Stimulated activated CD4-positive, alpha-beta T cell treated with anti-CD3 and anti-CD28 coated beads, Interleukin-1b, Interleukin-23, amount 100 ng/mL, for 48 hours (primary cell): ENCODE measurements at regions not wholly inside any gene's neighbourhood (a gene's known extent, or its start where the extent isn't known, plus 50 kb on each side); places are given as distances from the start of the nearest gene placed in this dataset.

ENCODE experiments used
- DNase-seq: peaks from one replicate; pipeline ENCODE4 v3.0.0-alpha.2; 2020

DNA sequence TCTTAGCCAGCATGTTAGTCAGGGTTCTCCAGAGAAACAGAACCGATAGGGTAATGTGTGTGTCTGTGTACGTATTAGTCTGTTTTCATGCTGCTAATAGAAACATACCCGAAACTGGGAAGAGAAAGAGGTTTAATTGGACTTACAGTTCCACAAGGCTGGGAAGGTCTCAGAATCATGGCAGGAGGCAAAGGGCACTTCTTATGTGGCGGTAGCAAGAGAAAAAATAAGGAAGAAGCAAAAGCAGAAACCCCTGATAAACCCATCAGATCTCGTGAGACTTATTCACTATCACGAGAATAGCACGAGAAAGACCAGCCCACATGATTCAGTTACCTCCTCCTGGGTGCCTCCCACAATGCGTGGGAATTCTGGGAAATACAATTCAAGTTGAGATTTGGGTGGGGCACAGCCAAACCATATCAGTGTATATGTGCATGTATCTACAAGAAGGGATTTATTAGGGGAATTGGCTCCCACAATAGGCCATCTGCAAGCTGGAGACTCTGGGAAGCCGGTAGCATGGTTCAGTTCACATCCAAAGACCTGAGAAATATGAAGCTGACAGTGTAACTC is 173.7 kb upstream of the NECTIN1 start:
- no peak for DNase-seq

DNA sequence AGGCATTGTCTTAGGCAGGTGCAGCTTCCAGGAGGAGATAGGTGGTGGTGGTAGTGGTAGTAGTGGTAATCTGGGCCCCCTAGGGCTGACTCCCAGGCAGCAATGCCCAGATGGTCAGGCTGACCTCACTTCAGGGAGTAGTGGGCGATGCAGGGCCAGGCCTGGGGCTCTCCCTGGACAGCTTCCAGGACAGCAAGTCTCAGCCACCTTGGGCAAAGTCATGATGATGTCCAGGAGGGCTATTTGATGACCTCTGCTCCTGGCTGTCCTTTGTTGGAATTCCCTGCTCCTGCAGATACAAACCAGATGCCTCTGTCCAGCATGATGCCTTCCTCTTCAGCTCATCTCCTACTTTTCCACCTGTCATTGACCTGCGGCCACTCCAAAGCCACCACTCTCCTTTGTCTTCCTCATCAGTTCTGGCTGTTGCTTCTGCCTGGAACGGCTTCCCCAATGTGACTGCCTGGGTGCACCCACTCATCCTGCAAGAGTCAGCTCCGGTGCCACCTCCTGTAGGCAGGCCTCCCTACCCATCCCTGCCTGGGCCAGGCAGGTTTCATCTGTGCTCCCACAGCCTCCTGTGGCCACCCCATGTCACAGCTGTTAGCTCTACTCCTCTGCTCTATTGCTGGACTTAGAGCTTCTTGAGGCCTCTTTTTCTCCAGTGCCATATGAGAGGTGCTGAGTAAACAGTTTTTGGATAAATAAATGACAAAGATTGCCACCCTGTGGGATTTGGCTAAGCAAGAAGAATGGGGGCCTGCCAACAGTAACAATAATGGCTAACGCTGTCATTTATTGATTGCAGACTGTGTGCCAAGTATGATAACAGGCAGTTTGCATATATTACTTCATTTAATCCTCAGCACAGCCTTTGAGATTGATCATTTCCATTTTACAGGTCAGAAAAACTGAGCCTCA is 172.9 kb upstream of the NECTIN1 start:
- no peak for DNase-seq

DNA sequence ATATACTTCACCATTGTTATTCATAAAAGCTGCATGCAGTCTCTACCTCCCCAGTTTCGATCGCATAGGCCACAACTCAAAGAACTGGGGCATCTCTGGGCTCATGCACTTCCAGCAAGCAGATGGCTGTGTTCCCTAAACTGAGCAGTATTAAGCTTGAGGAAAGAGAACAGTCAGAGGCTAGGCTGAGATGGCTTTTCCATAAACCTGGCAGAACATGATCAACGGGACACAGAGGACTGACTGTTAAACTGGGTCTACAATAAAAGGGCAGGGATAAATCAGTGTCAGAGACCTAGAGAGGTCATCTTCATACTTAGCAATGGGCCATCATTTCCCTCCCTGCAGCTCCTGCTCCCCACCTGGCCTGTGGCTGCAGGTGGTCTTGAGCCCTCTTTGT is 171.0 kb upstream of the NECTIN1 start:
- no peak for DNase-seq

DNA sequence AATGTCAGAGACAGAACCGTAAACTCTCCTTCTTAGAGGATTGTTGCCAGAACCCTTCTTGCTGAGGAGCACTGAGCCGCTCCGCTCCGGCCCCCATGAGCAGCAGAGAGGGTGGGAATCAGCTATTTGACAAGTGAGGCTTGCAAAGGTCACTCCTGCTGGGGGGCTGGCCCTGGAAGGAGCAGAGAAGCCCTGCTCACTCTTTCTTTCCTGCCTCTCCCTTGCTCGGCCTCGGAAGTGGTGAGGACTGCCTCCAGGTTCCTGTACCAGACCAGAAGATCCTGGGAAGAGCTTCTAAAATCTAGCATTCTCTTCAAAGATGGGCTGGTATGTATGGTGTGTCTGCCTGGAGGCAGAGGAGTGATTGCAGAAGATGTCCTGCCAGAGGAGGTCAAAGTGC is 168.6 kb upstream of the NECTIN1 start:
- DNase-seq: no peak

DNA sequence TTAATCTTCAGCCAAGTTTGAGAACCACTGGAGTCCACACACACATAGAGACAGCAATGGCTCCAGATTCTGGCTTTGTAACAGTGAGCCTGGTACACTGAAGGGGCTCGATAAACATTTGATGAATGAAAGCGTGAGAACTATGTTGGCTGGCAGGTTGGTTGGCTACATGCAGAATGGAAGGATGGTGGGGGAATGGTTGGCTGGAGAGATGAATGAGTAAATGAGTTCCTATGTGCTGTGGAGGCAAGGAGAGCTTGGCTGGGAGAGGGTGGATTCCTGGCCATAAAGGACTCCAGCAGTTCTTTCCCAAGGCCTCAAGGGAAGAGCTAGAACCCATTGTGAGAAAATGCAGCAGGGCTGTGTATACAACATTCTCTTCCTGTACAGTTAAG is 168.0 kb upstream of the NECTIN1 start:
- DNase-seq: no peak

DNA sequence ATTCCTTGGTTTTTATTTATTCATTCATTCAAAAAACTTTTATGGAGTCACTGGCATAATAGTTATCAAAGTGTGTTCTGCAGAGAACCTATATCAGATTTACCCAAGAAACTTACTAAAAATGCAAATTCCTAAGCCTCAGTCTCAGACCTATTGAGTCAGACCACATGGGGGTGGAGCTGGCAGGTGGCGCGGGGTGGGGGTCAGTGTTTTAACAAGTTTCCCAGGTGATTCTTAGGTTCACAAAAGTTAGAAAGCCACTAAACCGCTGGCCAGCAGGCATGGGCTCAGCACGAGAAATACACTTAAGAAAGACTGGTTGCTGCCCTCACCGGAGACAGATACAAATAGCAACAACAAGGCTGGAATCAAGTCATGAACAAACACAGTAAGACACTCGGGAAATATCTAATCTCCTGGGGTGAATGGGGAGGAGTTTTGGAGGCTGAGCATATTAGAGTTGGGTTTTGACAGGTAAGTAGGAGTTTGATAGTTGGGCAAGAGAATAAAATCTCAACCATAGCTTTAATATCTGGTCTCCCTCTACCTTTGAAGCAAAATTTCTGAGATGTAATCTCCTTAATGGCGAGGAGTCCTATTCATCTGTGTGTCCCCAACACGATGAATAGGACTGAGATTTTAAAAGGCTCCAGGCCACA is 167.5 kb upstream of the NECTIN1 start:
- no peak for DNase-seq

DNA sequence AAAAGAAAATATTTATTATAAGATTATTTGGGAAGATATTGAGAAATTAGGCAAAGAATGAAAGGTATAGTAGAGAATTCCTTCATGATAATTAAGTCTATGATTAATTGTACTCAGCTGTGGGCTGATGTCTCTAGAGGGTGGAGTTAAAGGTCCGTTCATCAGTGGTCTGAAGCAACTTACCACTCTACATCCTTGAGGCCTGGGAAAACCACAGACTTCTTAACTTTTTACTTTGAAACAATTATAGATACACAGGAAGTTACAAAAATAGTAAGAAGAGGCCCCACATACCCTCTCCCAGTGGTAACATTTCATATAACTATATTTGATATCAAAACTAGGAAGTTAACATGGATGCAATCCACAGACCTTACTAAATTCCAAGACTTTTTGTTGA is 167.0 kb upstream of the NECTIN1 start:
- no peak for DNase-seq

DNA sequence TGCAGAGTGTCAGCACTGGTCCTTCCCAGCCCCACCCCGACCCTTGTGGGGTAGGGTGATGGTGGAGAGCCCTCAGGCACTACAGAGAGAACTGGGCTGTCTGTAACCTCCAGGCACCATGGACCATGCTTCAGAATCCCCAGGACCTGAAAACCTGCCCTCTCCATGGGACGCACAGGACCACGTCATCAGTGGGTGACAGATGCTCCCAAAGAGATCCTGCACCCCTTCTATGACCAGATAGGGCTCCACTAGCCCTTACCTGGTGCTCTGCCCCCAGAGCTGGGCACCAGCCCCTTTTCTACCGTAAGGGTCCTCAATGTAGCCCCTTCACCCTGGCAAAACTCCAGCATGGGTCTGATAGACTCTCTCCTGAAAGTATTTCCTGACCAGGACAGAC is 165.9 kb upstream of the NECTIN1 start:
- no peak for DNase-seq

DNA sequence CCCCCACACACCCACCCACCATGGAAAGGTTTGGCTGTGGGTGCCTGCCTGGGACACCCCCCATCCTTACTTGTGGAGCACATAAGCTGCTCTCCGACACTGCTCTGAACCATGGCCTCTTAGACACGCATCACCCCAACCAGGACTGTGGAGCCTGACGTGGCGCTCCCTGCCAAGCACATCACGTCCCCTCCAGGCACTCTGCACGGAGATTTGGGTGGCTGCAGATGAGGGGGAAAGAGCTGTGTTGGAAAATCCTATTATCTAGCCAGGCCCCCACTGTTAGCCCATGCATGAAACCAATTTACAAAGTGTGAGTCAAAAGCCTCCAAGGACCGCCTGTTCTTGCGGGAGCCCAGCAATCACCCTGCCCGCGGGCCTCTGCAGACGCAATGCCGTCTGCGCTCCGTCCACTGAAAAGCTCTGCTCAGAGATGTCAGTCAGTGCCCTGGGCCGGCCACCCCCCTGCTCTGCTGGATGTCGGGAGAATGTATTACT is 163.4 kb upstream of the NECTIN1 start:
- DNase-seq: no peak

DNA sequence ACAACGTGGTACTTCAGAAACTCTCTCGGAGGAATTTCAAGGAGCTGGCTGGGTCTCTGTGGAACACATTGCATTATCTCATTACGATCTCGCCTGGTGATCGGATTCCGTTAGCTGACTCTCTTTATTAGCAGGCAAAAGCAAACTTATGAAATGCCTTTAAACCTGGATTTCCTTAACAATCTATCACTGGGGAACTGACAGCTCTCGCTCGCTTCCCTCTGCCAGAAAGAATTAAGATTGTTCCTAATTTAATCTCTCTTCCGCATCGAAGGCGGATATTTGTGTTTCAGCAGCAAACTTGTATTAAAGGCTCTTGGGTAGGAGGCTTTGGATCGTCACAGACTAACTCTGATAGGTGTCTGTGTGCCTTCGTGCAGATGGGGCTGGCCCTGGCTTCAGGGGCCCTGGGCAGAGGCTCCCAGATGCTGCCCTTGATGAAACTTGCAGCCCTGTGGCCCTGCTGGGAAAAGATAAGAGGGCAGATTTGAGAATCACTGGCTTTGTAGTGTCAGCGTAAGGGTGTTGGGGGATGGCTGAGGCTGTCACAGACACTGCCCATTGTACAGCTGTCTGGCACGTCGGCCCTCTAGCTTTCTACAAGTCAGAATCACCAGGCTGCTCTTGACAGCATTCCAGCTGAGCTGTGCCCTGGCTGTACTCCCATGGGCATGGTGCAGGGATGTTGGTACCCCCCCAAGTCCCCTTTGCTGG is 162.2 kb upstream of the NECTIN1 start:
- no peak for DNase-seq

DNA sequence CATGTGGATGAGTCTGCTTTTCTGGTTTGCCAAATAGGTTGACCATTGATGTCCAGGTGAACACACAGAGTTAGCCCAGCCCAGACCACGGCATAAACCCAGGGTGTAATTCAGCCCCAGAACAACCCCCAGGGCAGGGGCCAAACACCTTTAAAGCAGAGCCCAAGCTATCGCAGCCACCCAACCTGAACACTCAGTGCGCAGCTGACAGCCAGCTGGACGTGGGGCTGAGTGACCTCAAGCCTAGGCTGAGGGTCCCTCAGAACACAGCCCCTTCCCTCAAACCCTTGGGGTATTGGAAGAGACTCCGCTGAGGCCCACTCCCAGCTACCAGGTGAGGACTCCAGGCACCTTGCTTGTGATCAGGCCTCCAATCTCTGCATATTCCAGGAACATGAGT is 161.5 kb upstream of the NECTIN1 start:
- no peak for DNase-seq

DNA sequence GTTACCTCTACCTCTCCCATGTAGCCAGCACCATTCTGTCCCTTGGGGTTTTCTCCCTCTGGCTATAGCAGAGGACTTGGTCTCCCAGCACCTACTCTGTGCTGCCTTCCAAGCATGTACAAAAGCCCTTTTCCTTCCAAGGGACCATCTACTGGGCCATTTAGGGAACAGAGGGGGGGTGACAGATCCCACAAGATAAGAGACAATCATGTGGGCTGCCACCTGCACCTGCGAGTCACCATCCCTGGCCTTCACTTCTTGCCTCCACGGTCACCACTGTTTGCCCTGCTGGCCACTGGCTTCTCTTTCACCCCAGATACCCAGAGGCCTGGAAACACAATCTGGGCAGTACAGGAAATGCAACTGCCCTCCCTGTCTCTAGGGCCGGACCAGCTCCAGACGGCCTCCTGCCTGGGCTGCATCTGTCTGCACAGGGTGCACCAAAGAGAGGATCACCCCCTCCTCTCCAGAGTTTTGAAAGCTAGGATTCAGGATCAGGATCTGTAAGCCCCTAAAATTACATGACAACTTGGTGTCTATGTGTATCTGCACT is 160.8 kb upstream of the NECTIN1 start:
- no peak for DNase-seq

DNA sequence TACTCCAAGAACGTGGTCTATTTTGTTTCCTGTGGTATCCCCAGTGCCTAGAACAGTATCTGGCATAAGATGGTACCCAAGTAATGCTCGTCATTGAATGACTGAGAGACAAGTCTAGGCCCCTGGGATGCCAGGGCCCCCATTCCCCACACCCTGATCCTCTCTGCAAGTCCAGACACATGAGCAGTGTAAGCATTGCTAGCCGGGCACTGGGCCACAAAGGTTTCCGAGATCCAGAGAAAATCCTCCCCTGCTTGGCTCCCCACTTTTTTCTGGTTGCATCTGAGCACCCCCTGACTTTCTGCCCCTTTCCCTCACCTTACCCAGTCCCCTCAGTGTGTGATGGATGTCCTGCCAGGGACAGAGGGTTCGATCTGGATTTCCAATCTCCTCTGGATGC is 160.1 kb upstream of the NECTIN1 start:
- DNase-seq: no peak

DNA sequence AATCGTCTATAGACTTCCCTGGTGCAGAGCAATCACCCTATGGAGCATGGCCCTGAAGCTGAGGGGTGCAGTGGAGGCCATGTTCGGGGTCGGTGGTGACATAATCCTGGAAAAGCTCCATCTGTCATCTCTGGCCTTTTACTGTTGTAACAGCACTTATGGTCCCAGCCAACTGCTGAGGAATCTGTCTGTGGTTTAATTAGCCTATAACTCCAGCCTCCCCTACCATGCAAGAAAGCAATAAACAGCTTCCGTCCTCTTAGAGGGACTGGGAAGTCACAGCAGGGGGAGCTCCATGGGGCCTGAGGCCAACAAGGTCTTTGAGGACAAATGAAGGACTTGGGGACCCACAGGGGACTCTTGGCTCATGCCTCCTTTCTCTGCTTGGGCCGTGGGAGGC is 159.1 kb upstream of the NECTIN1 start:
- no peak for DNase-seq

DNA sequence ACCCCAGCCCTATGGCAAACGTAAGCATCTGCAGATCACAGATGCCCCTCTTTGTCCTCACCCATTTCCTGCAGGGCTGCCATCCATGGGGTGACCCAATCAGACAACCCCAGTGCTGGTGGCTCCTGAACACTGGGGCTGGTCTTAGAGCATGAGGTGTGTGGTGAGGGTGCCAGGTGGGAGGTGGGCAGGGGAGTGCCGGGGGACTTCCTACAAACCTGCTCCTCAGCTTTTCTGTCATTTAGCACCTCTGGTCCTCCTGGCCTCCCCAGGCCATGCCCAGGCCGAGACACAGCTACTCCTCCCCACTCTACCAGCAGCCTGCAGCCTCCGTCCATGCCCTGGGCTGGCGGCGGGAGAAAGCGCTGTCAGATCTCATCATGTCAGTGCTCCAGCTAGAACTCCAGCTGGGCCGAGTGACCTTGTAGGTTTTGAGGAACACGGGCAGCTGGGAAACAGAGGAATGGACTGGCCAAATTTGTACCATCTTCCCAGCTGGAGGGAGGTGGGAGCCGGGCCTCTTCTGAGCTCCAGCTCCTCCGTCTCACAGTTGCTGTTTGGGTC is 157.7 kb upstream of the NECTIN1 start:
- DNase-seq: no peak

DNA sequence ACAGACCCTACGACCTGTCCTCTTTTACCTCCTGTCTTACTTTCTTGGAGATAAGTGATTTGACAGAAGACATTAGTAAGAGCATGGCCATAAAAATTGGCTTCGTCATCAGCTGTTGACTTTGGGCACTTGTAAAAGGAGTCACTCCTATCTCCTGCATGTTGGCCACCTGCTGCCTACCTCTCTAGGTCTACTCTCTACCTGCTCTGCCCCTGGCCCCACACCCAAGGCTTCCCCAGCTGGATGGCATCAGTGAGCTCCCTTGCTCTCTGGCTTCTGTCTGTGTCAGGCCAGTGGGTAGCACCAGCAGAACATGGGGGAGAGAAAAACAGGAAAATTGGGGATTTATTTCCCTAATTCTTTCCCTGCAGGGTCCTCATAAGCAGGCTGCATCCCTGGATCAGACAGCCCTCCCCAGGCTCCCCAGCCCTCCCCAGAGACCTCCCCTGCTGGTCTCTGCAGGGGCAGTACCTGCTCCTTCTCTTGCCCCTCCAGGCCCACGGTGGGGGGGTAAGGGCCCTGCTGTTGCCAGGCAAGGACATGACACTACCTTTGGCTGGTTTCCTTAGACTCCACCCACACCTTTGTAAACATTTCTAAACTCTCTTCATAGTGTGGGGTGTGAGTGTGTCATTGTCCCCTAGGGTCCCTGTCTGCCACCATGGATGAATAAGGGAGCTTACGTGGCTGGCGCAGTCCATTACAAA is 157.0 kb upstream of the NECTIN1 start:
- DNase-seq: no peak

DNA sequence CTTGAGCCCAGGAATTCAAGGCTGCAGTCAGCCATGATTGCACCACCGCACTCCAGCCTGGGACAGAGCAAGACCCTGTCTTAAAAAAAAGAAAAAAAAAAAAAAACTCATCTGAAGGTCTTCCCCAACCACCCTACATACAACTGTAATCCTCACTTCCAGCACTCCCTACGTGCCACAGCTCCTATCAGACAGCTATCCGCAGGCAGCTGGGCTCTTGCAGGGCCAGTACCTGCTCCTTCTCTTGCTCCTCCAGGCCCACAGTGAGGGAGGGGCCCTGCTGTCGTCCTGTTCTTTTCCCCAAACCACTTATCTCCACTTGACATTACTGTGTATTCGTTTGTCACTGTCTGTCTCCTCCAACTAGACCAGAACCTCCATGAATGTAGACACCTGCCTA is 156.1 kb upstream of the NECTIN1 start:
- DNase-seq: no peak

DNA sequence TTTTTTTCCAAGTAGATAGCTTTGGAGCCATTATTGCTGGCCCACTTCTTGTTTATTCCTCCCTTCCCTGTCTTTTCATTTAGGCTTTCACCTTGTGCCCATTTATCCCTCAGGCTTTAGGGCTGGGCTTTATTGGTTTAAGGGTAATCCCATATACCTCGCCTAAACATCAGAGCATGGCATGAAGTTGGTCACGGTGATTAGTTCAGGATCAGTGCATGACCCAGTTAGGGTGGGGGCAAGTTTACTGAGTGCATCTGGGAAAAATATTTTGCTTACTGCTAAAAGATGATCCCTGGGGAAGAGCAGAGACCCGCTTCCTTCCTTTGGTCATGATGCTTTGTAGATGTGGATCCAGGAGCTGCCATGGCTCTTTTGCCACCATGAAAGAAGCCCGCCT is 153.3 kb upstream of the NECTIN1 start:
- no peak for DNase-seq

DNA sequence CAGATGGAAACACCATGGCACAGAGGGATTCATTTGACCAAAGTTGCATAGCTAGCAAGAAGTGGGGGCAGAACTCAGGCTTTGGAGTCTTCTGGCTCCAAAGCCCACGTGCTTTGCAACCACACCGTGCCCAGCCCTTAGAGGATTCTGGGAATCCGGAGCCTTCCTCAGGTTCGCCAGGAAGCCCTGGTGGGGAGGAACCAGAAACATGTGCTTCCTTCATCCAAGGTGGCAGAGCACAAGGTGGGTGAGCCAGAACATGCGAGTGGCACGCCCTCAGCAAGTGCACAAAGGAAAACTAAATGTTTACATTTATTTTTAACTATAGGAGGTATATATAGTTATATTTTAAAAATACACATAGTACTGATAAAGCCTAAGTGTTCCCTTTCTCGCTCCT is 151.9 kb upstream of the NECTIN1 start:
- no peak for DNase-seq

DNA sequence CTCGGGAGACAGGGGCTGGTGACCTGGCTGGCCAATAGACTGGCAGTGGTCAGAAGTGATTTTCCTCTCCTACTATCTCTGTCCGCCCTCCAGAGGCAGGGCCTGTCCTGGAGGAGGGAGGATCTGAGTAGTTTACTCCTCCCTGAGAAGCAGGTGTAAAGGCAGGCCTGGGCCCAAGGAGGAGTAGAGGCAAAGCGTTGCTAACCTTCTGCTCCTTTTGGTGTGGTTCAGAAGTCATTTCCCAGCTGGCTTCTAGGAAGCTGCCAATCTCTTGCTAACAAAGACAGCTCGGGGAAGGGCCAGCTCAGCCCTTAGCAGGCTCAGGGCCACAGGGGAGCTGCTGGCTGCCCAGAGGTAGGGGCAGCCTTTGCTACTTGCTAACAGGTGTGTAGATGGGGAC is 151.1 kb upstream of the NECTIN1 start:
- no peak for DNase-seq

DNA sequence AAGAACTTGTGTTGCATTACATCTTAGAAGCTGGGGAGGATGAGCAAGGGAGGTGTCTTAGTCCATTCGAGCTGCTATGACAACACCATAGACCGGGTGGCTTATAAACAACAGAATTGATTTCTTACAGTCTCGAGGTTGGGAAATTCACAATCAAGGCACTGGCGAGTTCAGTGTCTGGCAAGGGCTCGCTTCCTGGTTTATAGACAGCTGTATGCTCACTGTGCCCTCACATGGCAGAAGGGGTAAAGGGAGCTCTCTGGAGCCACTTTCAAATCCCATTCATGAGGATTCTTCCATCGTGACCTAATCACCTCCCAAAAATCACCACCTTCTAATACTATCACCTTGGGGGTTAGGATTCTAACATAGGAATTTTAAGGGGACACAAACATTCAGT is 150.0 kb upstream of the NECTIN1 start:
- no peak for DNase-seq

DNA sequence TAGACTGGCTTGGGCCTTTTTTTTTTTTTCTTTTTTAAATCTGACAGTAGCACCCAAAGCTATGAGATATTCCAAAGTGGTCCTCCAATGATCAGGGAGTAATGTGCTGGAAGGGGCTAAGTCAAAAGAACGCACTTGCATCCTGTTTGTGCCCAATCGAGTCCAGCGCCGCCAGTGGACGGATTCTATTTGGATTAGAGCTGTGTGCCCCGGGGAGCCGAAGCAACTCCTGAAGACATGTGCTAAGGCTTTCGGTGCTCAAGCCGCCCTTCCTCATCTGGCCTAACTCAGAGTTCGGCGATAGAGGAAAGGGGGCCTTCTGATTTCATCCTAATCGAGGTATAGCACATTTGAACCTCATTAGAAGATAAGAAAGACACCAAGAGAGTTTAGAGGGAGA is 147.8 kb upstream of the NECTIN1 start:
- DNase-seq: no peak
